CD4-positive, CD25-positive, alpha-beta regulatory T cell (primary cell): ENCODE measurements at regions not wholly inside any gene's neighbourhood (a gene's known extent, or its start where the extent isn't known, plus 50 kb on each side); places are given as distances from the start of the nearest gene placed in this dataset.

Experiments
- ATAC-seq, 2 donors: fragments of 150-1000 bp; cut with Tn5 transposase; one replicate each; pipeline ENCODE4 v1.10.0; 2021; ENCODE audit warnings: low read depth in 2 of 2, moderate number of reproducible peaks in 2 of 2, moderate library complexity in 1 of 2
- DNase-seq, 3 donors: peaks; one replicate each; pipeline versions ENCODE4 v3.0.0 to v3.0.0-alpha.2; 2012 to 2022; ENCODE audit warnings: mixed read lengths in 1 of 3
- H3K27ac ChIP-seq: one replicate; pipeline ENCODE4 v1.7.0; 2013; ENCODE audit warnings: mild to moderate bottlenecking, low read length; ENCODE audit not compliant: insufficient read depth, poor library complexity, severe bottlenecking
- H3K27me3 ChIP-seq: one replicate; pipeline ENCODE4 v1.7.0; 2013; ENCODE audit warnings: low read length; ENCODE audit not compliant: control insufficient read depth, insufficient read depth
- H3K36me3 ChIP-seq: one replicate; pipeline ENCODE4 v1.7.0; 2013; ENCODE audit warnings: mild to moderate bottlenecking, low read length, moderate library complexity; ENCODE audit not compliant: control insufficient read depth, insufficient read depth
- H3K4me1 ChIP-seq: 2 replicates; pipeline ENCODE4 v1.7.0; 2013; ENCODE audit warnings: mild to moderate bottlenecking, low read length; ENCODE audit not compliant: insufficient read depth, control insufficient read depth, poor library complexity, severe bottlenecking
- H3K4me3 ChIP-seq: one replicate; pipeline ENCODE4 v1.7.0; 2013; ENCODE audit warnings: low read depth, mild to moderate bottlenecking, low read length, moderate library complexity
- H3K9me3 ChIP-seq, 2 experiments: 1 replicate in 1 of 2; 2 replicates in 1 of 2; pipeline ENCODE4 v1.7.0; 2013; ENCODE audit warnings: low read length in 2 of 2, mild to moderate bottlenecking in 1 of 2, moderate library complexity in 1 of 2; ENCODE audit not compliant: control insufficient read depth in 2 of 2
- H3K27ac Mint-ChIP-seq, 3 donors: one replicate each; pipeline ENCODE4 v1.8.0; 2020 to 2022; ENCODE audit warnings: mild to moderate bottlenecking in 3 of 3, mixed read lengths in 3 of 3, moderate library complexity in 2 of 3
- H3K27me3 Mint-ChIP-seq: one replicate; pipeline ENCODE4 v1.8.0; 2022; ENCODE audit warnings: mild to moderate bottlenecking, mixed read lengths
- H3K36me3 Mint-ChIP-seq: one replicate; pipeline ENCODE4 v1.8.0; 2020; ENCODE audit warnings: mixed read lengths
- H3K4me1 Mint-ChIP-seq, 4 donors: one replicate each; pipeline ENCODE4 v1.8.0; 2020 to 2022; ENCODE audit warnings: mixed read lengths in 4 of 4, mild to moderate bottlenecking in 1 of 4
- H3K4me3 Mint-ChIP-seq, 4 donors: one replicate each; pipeline ENCODE4 v1.8.0; 2020 to 2022; ENCODE audit warnings: mild to moderate bottlenecking in 4 of 4, mixed read lengths in 4 of 4, moderate library complexity in 3 of 4
- H3K9me3 Mint-ChIP-seq, 7 donors: one replicate each; pipeline ENCODE4 v1.8.0; 2020 to 2022; ENCODE audit warnings: mixed read lengths in 7 of 7, mild to moderate bottlenecking in 3 of 7, moderate library complexity in 2 of 7

- H3K4me3 Mint-ChIP-seq = no peak overlapping the region
- no peaks in the 10 kb centered on the region for H3K36me3 Mint-ChIP-seq
- Histone ChIP-seq H3K4me3 (no peak overlapping the region), H3K27ac (no peak overlapping the region), H3K4me1 (no peaks in the 10 kb centered on the region), H3K9me3 (no peaks in the 10 kb centered on the region), H3K27me3 (no peaks in the 10 kb centered on the region), H3K36me3 (no peaks in the 10 kb centered on the region)
- no peak overlapping the region for H3K27ac Mint-ChIP-seq
- no peaks in the 10 kb centered on the region for H3K27me3 Mint-ChIP-seq
- ATAC-seq (no peak), DNase-seq (no peak)
- peaks cover 0 to 4% (median 0%) of the 10 kb centered on the region in 7 donors for H3K9me3 Mint-ChIP-seq
- no peaks in the 10 kb centered on the region for H3K4me1 Mint-ChIP-seq
Measured at GRCh38 chrX:11954176-11954575, 184.1 kb upstream of the FRMPD4 start.

- no peaks in the 10 kb centered on the region for H3K9me3 ChIP-seq
- no peak for ATAC-seq
- H3K27ac ChIP-seq = no peak overlapping the region
- H3K4me3 Mint-ChIP-seq = no peak overlapping the region
- H3K4me1 Mint-ChIP-seq = no peaks in the 10 kb centered on the region
- H3K36me3 Mint-ChIP-seq = no peaks in the 10 kb centered on the region
- no peak overlapping the region for H3K27ac Mint-ChIP-seq
- no peaks in the 10 kb centered on the region for H3K4me1 ChIP-seq
- no peaks in the 10 kb centered on the region for H3K27me3 ChIP-seq
- no peak for DNase-seq
- H3K36me3 ChIP-seq = no peaks in the 10 kb centered on the region
- H3K9me3 Mint-ChIP-seq = no peaks in the 10 kb centered on the region
- no peak overlapping the region for H3K4me3 ChIP-seq
- no peaks in the 10 kb centered on the region for H3K27me3 Mint-ChIP-seq
Measured at GRCh38 chrX:11960031-11960430, 178.2 kb upstream of the FRMPD4 start.

- Histone ChIP-seq H3K27me3 (no peaks in the 10 kb centered on the region), H3K4me1 (no peaks in the 10 kb centered on the region), H3K36me3 (no peaks in the 10 kb centered on the region), H3K27ac (no peak overlapping the region), H3K9me3 (no peaks in the 10 kb centered on the region), H3K4me3 (no peak overlapping the region)
- DNase-seq = no peak
- H3K9me3 Mint-ChIP-seq = no peaks in the 10 kb centered on the region
- ATAC-seq = no peak
- no peaks in the 10 kb centered on the region for H3K27me3 Mint-ChIP-seq
- H3K36me3 Mint-ChIP-seq = no peaks in the 10 kb centered on the region
- H3K27ac Mint-ChIP-seq = no peak overlapping the region
- H3K4me1 Mint-ChIP-seq = no peaks in the 10 kb centered on the region
- no peak overlapping the region for H3K4me3 Mint-ChIP-seq
Measured at GRCh38 chrX:11965436-11965835, 172.8 kb upstream of the FRMPD4 start.

GRCh38 chrX:11967986-11968869 is 170.0 kb upstream of the FRMPD4 start:
- Histone ChIP-seq H3K9me3 (no peaks in the 10 kb centered on the region), H3K36me3 (no peaks in the 10 kb centered on the region), H3K4me1 (no peaks in the 10 kb centered on the region), H3K27ac (no peak overlapping the region), H3K27me3 (no peaks in the 10 kb centered on the region), H3K4me3 (no peak overlapping the region)
- H3K36me3 Mint-ChIP-seq = no peaks in the 10 kb centered on the region
- ATAC-seq = no peak
- H3K4me1 Mint-ChIP-seq = no peaks in the 10 kb centered on the region
- H3K27me3 Mint-ChIP-seq = no peaks in the 10 kb centered on the region
- no peaks in the 10 kb centered on the region for H3K9me3 Mint-ChIP-seq
- DNase-seq = no peak
- no peak overlapping the region for H3K4me3 Mint-ChIP-seq
- H3K27ac Mint-ChIP-seq = no peak overlapping the region

GRCh38 chrX:11968991-11969390 is 169.3 kb upstream of the FRMPD4 start:
- H3K4me3 ChIP-seq = no peak overlapping the region
- no peaks in the 10 kb centered on the region for H3K4me1 ChIP-seq
- no peaks in the 10 kb centered on the region for H3K9me3 Mint-ChIP-seq
- no peak overlapping the region for H3K4me3 Mint-ChIP-seq
- H3K36me3 Mint-ChIP-seq = no peaks in the 10 kb centered on the region
- DNase-seq (no peak), ATAC-seq (no peak)
- H3K4me1 Mint-ChIP-seq = no peaks in the 10 kb centered on the region
- H3K27ac Mint-ChIP-seq = no peak overlapping the region
- H3K36me3 ChIP-seq = no peaks in the 10 kb centered on the region
- no peaks in the 10 kb centered on the region for H3K27me3 ChIP-seq
- no peaks in the 10 kb centered on the region for H3K27me3 Mint-ChIP-seq
- H3K27ac ChIP-seq = no peak overlapping the region
- no peaks in the 10 kb centered on the region for H3K9me3 ChIP-seq

- no peak for DNase-seq
- Mint-ChIP-seq H3K36me3 (no peaks in the 10 kb centered on the region), H3K4me3 (no peak overlapping the region), H3K4me1 (no peaks in the 10 kb centered on the region), H3K27me3 (no peaks in the 10 kb centered on the region), H3K27ac (no peak overlapping the region), H3K9me3 (peaks cover 0 to 2% (median 0%) of the 10 kb centered on the region in 7 donors)
- Histone ChIP-seq H3K36me3 (no peaks in the 10 kb centered on the region), H3K27me3 (no peaks in the 10 kb centered on the region), H3K4me1 (no peaks in the 10 kb centered on the region), H3K27ac (no peak overlapping the region), H3K9me3 (no peaks in the 10 kb centered on the region), H3K4me3 (no peak overlapping the region)
- no peak for ATAC-seq
Measured at GRCh38 chrX:11970578-11971359, 167.5 kb upstream of the FRMPD4 start.

- no peaks in the 10 kb centered on the region for H3K27me3 Mint-ChIP-seq
- Histone ChIP-seq H3K27ac (no peak overlapping the region), H3K36me3 (no peaks in the 10 kb centered on the region), H3K4me3 (no peak overlapping the region), H3K9me3 (no peaks in the 10 kb centered on the region), H3K4me1 (no peaks in the 10 kb centered on the region), H3K27me3 (no peaks in the 10 kb centered on the region)
- no peak overlapping the region for H3K27ac Mint-ChIP-seq
- no peaks in the 10 kb centered on the region for H3K4me1 Mint-ChIP-seq
- no peak for ATAC-seq
- peaks cover 0 to 2% (median 0%) of the 10 kb centered on the region in 7 donors for H3K9me3 Mint-ChIP-seq
- H3K36me3 Mint-ChIP-seq = no peaks in the 10 kb centered on the region
- no peak for DNase-seq
- H3K4me3 Mint-ChIP-seq = no peak overlapping the region
Measured at GRCh38 chrX:11976663-11977062, 161.6 kb upstream of the FRMPD4 start.
